Testis (tissue), 2 donors: ENCODE measurements at regions not wholly inside any gene's neighbourhood (a gene's known extent, or its start where the extent isn't known, plus 50 kb on each side); places are given as distances from the start of the nearest gene placed in this dataset.

Experiments
- POLR2A ChIP-seq: fragments of 450-650 bp; IDR thresholded peaks from one replicate; pipeline ENCODE4 v1.6.1; 2017; ENCODE audit warnings: antibody characterized with exemption, mild to moderate bottlenecking, moderate library complexity
- TF ChIP-seq, protein P1 (sequence below), 3 experiments: fragments of 450-650 bp in 2 of 3; fragments of 200-600 bp in 1 of 3; sonication (generic) in 1 of 3; IDR thresholded peaks; one replicate each; pipeline ENCODE4 v1.5.1; 2016 to 2019; ENCODE audit warnings: antibody characterized with exemption in 3 of 3, mild to moderate bottlenecking in 2 of 3, moderate library complexity in 1 of 3

DNA sequence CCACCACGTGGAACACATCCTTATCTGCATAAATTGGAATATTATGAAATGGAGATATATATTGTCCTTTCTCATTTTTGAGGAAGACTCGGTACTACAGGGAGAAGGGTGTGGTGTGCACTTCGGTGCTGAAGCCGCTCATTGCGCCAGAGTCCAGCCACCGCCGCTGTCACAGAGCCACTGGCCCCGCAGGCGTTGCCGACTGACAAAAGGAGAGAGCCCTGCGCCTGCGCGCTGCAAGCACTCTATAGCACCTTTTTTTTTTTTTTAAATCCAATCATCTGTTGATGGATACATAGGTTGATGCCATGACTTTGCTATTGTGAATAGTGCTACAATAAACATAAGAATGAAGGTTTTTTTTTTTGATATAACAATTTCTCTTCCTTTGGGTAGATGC is 130.0 kb upstream of the TBC1D5 start:
- TF ChIP-seq POLR2A = no peak
- TF ChIP-seq, protein P1, sequence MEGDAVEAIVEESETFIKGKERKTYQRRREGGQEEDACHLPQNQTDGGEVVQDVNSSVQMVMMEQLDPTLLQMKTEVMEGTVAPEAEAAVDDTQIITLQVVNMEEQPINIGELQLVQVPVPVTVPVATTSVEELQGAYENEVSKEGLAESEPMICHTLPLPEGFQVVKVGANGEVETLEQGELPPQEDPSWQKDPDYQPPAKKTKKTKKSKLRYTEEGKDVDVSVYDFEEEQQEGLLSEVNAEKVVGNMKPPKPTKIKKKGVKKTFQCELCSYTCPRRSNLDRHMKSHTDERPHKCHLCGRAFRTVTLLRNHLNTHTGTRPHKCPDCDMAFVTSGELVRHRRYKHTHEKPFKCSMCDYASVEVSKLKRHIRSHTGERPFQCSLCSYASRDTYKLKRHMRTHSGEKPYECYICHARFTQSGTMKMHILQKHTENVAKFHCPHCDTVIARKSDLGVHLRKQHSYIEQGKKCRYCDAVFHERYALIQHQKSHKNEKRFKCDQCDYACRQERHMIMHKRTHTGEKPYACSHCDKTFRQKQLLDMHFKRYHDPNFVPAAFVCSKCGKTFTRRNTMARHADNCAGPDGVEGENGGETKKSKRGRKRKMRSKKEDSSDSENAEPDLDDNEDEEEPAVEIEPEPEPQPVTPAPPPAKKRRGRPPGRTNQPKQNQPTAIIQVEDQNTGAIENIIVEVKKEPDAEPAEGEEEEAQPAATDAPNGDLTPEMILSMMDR (IDR thresholded peaks at IDR 0.05) = no peak
